Mucosa of gallbladder (tissue), 1 donor: ENCODE measurements at regions not wholly inside any gene's neighbourhood (a gene's known extent, or its start where the extent isn't known, plus 50 kb on each side); places are given as distances from the start of the nearest gene placed in this dataset.

Experiments used
- DNase-seq: peaks from one replicate; pipeline ENCODE4 v3.0.0-alpha.2; 2020; ENCODE audit warnings: low spot score
- donor health status: DM: no; HTN: no; CAD: no.

DNA sequence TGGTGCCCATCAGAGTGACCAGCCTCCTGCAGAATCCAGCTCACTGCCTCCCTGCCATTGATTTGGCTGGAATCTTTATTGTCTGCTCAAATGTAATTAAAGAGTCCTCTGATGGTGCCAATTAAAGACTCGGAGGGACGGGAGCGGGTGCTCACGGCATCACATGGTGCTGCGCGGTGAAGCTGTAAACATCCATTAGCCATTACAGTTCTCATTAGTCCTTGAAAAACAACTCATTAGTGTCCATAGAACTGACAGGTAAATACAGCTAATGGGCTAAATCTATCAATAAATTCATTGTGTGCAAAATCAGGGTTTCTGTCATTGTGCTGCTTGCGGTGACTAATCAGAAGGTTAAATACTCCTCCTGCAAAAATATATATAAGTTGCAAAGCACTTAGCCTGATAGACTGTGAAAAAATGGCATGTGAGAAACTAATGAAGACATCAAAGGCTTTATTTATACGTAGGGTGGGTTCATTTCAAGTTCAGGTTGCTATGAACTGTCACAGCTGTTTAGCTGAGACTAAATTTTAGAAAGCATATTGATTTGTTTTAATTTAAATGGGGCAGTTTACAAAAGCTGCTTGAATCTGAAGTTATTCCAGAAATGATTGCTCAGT, 289.8 kb upstream of the POU3F1 start:
- DNase-seq: no peak

- DNase-seq: no peak
Measured at GRCh38 chr1:38334930-38335592, 288.5 kb upstream of the POU3F1 start.

DNA sequence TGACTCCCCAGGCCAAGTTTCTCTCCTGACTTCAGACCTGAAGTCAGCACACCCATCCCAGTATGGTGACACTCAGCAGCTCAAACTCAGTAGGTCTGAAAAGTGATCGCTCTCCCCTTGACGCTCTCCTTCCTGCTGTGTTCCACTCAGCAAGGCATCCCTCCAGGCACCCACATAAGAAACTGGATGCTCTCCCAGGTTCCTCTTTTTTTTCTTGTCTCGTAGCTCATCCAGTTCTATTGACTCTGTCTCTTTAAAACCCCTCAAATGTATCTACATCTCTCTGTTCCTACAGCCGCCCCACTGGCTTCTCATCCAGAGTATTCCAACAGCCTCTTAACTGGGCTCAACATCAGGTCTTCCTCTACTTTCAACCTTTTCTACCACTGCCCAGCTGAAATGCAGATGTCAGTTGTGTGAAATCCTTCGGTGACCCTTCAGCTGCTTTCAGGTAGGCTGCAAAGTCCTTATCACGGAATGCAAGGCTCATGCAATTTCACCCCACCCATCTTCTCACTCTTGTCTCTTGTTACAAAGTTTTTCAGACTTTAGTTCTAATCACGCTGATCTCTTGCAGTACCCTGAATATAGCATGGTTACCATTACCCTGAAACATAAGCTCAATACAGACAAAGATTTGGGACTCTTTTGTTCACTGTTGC, 286.2 kb upstream of the POU3F1 start:
- no peak for DNase-seq

DNA sequence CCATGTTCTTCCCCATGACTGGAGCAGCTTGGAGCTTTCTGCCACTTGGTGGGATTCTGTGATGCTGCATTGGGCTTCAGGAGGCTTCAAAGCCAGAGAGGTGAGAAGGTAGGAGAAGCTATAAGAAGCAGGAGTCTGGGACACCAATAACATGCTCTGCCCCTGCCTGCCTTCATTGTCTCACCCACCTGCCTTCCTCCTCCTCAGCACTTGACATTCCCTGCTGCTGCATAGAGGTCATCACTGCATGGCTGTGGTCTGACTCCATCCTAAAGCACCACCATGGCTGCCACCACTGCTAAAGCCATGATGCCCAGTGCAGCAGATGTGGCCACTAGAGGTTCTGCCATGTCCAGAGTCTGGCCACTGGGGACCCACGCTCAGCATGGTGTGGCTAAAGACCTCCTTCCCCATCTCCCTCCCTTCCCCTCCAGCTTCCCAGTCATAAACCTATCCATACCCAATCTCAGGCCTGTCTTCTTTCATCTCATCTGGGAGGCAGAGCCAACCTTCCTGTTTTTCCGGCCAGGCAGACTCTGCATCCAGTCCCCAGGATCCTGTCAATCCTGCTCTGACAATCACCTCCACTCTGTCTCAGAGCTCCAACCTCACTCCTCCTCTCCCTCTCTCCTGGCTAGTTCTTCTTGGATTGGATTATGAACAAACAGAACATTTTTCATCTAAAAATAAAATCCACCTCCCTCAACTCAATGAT, 285.1 kb upstream of the POU3F1 start:
- no peak for DNase-seq

DNA sequence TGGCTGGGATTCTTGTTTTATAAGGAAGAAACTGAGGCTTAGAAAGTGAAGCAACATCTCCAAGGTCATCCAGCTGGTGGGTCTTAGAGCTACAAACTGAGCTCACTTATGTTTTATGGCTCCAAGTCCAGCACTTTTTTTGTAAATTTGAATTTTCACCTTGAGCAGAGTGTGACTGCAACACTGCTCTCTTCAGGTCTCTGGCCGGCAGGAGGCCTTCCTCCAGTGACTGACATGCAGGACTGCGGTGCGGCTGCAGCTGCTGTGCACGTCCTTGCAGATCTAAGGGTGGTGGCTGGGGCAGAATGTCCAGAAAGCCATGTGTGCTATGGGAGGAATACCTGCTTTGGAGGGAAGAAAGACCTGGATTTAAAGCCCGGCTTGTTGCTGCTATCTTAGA, 284.2 kb upstream of the POU3F1 start:
- no peak for DNase-seq

- no peak for DNase-seq
Measured at GRCh38 chr1:38329644-38330043, 283.1 kb upstream of the POU3F1 start.

DNA sequence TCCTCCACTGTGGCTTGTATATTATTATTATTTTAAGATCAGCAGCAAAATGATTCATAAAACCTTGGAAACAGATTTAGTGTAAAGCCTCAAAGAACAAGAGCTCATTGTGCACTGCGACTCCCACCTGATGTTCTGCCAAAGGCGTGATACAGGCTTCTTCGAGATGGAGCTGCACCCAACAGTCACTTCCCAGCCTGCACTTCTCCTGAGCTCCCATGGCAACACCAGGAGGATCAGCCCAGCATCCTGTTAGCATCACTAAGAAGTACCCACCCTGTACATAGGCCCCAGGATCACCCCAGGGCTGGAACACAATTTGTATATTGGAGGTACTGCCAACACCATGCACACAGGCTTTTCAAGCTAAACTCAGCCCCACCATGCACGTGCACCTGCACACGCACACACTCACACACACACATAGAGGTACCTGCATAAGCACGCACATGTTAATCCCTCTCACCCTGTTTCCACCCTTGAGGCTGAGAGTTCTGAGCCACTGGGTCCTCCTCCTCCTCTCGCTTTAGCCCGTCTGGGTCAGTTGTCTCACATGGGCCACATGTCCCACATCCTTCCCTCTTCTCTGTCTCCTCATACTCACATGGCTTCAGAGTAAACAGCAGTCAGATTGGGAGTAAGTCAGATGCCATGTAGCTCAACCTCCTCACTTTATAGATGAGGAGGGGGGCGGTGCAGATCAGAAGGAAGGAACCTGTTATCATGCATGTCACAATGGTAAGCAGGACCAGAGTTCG, 281.9 kb upstream of the POU3F1 start:
- DNase-seq: no peak

GRCh38 chr1:38327559-38327973, 281.0 kb upstream of the POU3F1 start:
- DNase-seq: no peak

GRCh38 chr1:38326856-38327255, 280.3 kb upstream of the POU3F1 start:
- DNase-seq: no peak

- no peak for DNase-seq
Measured at GRCh38 chr1:38326135-38326534, 279.5 kb upstream of the POU3F1 start.

DNA sequence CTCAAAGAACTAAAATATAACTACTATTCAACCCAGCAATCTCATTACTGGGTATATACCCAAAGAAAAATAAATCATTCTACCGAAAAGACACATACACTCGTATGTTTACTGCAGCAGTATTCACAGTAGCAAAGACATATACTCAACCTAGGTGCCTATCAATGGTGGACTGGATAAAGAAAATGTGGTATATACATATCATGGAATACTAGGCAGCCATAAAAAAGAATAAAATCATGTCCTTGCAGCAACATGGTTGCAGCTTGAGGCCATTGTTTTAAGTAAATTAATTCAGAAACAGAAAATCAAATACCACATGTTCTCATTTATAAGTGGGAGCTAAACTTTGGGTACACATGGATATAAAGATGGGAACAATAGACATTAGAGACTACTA, 266.2 kb upstream of the POU3F1 start:
- no peak for DNase-seq

DNA sequence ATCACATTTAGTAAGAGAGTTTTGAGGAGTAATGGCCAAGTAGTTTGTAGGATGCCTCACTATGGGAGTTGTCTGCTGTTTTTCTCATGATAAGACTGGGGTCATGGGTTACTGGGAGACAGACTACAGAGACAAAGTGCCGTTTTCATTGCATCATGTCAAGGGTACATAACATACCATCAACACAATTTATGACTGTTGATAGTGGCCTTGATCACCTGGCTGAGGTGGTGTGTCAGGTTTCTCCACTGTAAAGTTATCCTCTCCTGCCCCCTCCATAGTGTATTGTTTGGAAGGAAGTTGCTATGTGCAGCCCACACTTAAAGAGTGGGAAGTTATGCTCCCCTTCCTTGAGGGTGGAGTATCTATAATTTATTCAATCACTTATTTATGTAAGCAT, 263.5 kb upstream of the POU3F1 start:
- DNase-seq: no peak

DNA sequence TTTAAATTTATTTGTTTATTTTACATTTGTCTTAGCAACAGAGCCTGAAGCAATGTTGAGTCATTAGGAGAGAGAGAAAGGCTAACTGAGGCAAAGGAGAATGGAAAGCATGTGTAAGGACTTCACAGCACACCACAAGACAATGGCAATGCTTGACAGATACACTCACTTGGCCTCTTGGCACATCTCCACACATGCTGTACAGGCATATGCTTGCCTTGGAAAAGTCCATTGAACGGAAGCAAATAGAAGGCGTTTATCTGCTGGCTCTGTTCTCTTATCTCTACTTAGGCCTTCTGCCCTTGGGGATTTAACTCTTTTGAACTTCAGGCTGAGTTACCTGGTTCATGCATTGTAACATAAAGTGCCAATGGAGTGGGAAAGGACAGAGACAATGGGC, 262.2 kb upstream of the POU3F1 start:
- no peak for DNase-seq

GRCh38 chr1:38305666-38306065, 259.1 kb upstream of the POU3F1 start:
- no peak for DNase-seq

GRCh38 chr1:38303843-38304242, 257.2 kb upstream of the POU3F1 start:
- no peak for DNase-seq

DNA sequence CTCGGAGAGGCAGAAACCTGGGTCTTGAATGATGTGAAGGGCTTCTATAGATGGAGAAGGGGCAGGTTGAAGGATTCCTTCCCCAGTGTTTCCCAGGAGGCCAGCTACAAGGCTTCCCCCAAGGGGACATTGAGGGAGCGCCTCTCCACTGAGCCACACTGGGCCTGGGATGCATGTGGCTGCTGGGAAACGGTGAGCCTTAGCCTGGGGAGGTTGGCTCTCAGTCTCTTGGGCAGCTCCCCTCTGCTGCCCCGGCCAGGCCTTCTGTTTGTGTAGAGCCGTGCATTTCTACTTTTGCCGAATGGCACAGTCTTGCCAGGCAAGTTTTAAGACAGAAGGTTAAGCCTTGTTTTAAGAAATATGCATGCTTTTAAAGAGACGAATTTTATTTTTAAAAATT, 254.4 kb upstream of the POU3F1 start:
- no peak for DNase-seq

DNA sequence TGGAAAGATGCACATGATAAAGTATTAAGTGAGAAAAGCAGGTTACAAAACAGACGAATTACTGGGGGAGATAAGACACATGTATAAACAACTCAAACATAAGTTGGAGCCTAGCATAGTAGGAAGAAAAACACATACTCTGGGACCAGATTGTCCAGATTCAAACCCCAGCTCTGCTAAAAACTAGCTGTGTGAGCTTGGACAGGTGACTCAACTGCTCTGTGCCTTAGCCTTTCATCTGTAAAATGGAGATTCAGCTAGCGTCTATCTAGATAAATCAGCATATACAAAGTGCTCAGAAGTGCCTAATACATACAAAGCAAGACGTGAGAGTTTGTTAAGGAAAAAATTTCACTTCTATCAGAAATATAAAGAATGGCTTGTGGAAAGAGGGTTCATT, 254.0 kb upstream of the POU3F1 start:
- no peak for DNase-seq

DNA sequence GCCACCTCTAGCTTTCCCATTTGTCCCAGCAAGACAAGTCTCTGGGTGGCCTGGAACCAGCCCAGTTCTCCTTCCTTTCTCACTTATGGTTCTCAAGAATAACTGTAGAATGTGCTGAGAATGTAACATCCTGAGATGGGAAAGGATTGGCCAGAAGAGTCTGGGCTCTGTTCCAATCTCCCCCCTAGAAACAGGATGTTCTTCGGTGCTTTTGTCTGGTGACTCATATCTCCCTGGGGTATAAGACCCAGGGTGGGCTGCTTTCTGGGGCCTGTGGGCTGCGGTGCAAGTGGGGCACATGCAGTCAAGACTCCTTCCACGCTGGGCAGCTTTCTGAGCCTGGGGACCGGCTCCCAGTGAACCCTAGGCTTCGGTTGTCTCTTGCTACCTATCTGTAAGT, 251.2 kb upstream of the POU3F1 start:
- no peak for DNase-seq

GRCh38 chr1:38297246-38297645, 250.7 kb upstream of the POU3F1 start:
- DNase-seq: no peak

DNA sequence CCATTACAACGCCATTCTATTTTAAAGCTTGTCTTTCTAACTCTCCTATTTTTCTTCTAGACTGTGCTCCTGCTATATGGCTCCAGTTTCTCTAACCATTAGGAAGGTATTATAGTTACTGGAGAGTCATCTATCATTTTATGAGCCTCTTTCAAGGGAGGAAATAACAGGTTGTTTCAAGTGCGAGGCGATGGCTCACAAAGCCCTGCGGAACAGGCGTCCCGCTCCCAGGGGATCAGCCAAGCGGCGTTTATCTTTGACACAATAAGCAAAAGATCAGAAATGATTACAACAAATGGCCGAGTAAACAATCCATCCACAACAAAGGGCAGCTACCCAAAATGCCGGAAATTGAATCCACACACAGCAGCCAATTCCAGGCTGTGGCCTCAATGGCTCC, 249.5 kb upstream of the POU3F1 start:
- no peak for DNase-seq

DNA sequence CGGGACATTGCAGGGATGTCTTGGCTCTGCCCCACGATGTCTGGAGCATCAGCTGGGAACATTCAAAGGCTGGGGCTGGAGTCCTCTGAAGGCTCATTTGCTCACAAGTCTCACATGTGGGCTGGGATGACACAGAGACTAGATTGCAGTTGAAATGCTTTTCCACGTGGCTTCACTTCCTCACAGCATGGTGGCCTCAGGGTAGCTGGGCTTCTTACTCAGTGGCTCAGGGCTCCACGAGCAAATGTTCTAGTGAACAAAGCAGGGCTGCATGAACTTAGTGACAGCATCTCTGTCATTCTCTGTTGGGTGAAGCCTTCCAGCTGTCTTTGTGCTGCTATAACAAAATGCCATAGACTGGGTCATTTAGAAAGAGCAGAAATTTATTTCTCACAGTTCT, 247.0 kb upstream of the POU3F1 start:
- no peak for DNase-seq

DNA sequence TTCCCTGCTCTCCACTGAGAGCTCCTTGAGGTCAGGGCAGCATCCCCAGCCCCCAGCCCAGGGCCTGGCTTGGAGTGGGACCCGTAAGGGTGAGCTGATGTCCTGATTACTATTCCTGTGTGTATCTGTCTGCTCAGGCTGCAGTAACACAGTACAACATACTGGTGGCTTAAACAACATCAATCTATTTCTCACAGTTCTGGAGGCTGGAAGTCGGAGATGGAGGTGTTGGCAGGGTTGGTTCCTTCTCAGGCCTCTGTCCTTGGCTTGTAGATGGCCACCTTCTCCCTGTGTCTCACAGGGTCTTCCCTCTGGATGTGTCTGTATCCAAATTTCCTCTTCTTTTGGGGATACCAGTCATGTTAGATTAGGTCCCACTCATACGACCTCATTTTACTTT, 246.4 kb upstream of the POU3F1 start:
- DNase-seq: no peak
